ENCODE measurements at regions not wholly inside any gene's neighbourhood (a gene's known extent, or its start where the extent isn't known, plus 50 kb on each side); places are given as distances from the start of the nearest gene placed in this dataset.
"Not testable (repeated sequence)": the region's sequence is repeated elsewhere in the genome, so short reads cannot be mapped to it uniquely, and the experiment has no call there.

GRCh38 chr6:65989676-65990075 lies 282.6 kb upstream of the EYS start:
- DNase-seq (ENCODE audit: low read depth) = no peak

GRCh38 chr6:65988006-65988405 lies 281.0 kb upstream of the EYS start:
- DNase-seq (ENCODE audit: low read depth) = no peak

- no peak for DNase-seq (ENCODE audit: low read depth)
These were observed 277.1 kb upstream of the EYS start for GRCh38 chr6:65984089-65984488.

GRCh38 chr6:65979120-65979519 lies 272.1 kb upstream of the EYS start:
- no peak for DNase-seq (ENCODE audit: low read depth)

GRCh38 chr6:65971252-65971651 lies 264.2 kb upstream of the EYS start:
- DNase-seq (ENCODE audit: low read depth) = not testable (repeated sequence)

- no peak for DNase-seq (ENCODE audit: low read depth)
These were observed 257.2 kb upstream of the EYS start for GRCh38 chr6:65964261-65964660.

GRCh38 chr6:65955034-65955433 lies 248.0 kb upstream of the EYS start:
- DNase-seq (ENCODE audit: low read depth) = no peak

GRCh38 chr6:65948062-65948461 lies 241.0 kb upstream of the EYS start:
- DNase-seq (ENCODE audit: low read depth) = no peak

- no peak for DNase-seq (ENCODE audit: low read depth)
These were observed 236.5 kb upstream of the EYS start for GRCh38 chr6:65943548-65943947.

- no peak for DNase-seq (ENCODE audit: low read depth)
These were observed 236.0 kb upstream of the EYS start for GRCh38 chr6:65943051-65943450.

GRCh38 chr6:65938000-65938399 lies 231.0 kb upstream of the EYS start:
- no peak for DNase-seq (ENCODE audit: low read depth)

GRCh38 chr6:65935412-65935811 lies 228.4 kb upstream of the EYS start:
- DNase-seq (ENCODE audit: low read depth) = no peak

GRCh38 chr6:65933390-65933789 lies 226.4 kb upstream of the EYS start:
- DNase-seq (ENCODE audit: low read depth) = no peak

- no peak for DNase-seq (ENCODE audit: low read depth)
These were observed 220.1 kb upstream of the EYS start for GRCh38 chr6:65927141-65927540.

- DNase-seq (ENCODE audit: low read depth) = no peak
These were observed 217.4 kb upstream of the EYS start for GRCh38 chr6:65924411-65924810.

- DNase-seq (ENCODE audit: low read depth) = no peak
These were observed 215.0 kb upstream of the EYS start for GRCh38 chr6:65922049-65922448.

- DNase-seq (ENCODE audit: low read depth) = no peak
These were observed 201.0 kb upstream of the EYS start for GRCh38 chr6:65908065-65908464.

GRCh38 chr6:65903992-65904391 lies 197.0 kb upstream of the EYS start:
- no peak for DNase-seq (ENCODE audit: low read depth)

- DNase-seq (ENCODE audit: low read depth) = no peak
These were observed 193.9 kb upstream of the EYS start for GRCh38 chr6:65900928-65901327.

GRCh38 chr6:65896140-65896539 lies 189.1 kb upstream of the EYS start:
- no peak for DNase-seq (ENCODE audit: low read depth)

GRCh38 chr6:65876668-65877067 lies 169.6 kb upstream of the EYS start:
- no peak for DNase-seq (ENCODE audit: low read depth)

- DNase-seq (ENCODE audit: low read depth) = no peak
These were observed 145.4 kb upstream of the EYS start for GRCh38 chr6:65852369-65852852.

- DNase-seq (ENCODE audit: low read depth) = no peak
These were observed 123.1 kb upstream of the EYS start for GRCh38 chr6:65830151-65830550.

GRCh38 chr6:65819152-65819551 lies 112.1 kb upstream of the EYS start:
- DNase-seq (ENCODE audit: low read depth) = no peak

- no peak for DNase-seq (ENCODE audit: low read depth)
These were observed 111.5 kb upstream of the EYS start for GRCh38 chr6:65818576-65818975.

All from activated T-cell treated with anti-CD3 and anti-CD28 coated beads for 48 hours (primary cell).